Activated CD8-positive, alpha-beta T cell treated with anti-CD3 and anti-CD28 coated beads, Interleukin-2, amount 10 ng/mL, durations not matched to agents 7 days and 5 days (primary cell): ENCODE measurements at regions not wholly inside any gene's neighbourhood (a gene's known extent, or its start where the extent isn't known, plus 50 kb on each side); places are given as distances from the start of the nearest gene placed in this dataset.
"Not testable (repeated sequence)": the region's sequence is repeated elsewhere in the genome, so short reads cannot be mapped to it uniquely, and the experiment has no call there.

ENCODE experiments used
- ATAC-seq: fragments of 150-1000 bp; cut with Tn5 transposase; one replicate; pipeline ENCODE4 v1.10.0; 2021; ENCODE audit warnings: moderate library complexity
- CTCF ChIA-PET: fragments of 350-600 bp; sonication (Branson Sonifier 250); formaldehyde crosslinking; loops from one replicate; lab custom pipeline; 2021; ENCODE audit warnings: antibody characterized with exemption; lab: Charles Lee
- POLR2A ChIA-PET: fragments of 350-600 bp; sonication (Branson Sonifier 250); formaldehyde crosslinking; loops from one replicate; lab custom pipeline; 2021; ENCODE audit warnings: antibody characterized with exemption; lab: Charles Lee
- DNase-seq: peaks from one replicate; pipeline ENCODE4 v3.0.0-alpha.2; 2020
- H3K27ac Mint-ChIP-seq: one replicate; pipeline ENCODE4 v1.8.0; 2021; ENCODE audit warnings: mild to moderate bottlenecking, mixed read lengths
- H3K27me3 Mint-ChIP-seq: one replicate; pipeline ENCODE4 v1.8.0; 2021; ENCODE audit warnings: low read depth, mixed read lengths
- H3K36me3 Mint-ChIP-seq: one replicate; pipeline ENCODE4 v1.8.0; 2021; ENCODE audit warnings: low read depth, mixed read lengths
- H3K4me1 Mint-ChIP-seq: one replicate; pipeline ENCODE4 v1.8.0; 2021; ENCODE audit warnings: low read depth, mixed read lengths
- H3K4me3 Mint-ChIP-seq: one replicate; pipeline ENCODE4 v1.8.0; 2021; ENCODE audit warnings: mild to moderate bottlenecking, mixed read lengths
- H3K9me3 Mint-ChIP-seq: one replicate; pipeline ENCODE4 v1.8.0; 2022; ENCODE audit warnings: mixed read lengths; ENCODE audit not compliant: insufficient read depth

DNA sequence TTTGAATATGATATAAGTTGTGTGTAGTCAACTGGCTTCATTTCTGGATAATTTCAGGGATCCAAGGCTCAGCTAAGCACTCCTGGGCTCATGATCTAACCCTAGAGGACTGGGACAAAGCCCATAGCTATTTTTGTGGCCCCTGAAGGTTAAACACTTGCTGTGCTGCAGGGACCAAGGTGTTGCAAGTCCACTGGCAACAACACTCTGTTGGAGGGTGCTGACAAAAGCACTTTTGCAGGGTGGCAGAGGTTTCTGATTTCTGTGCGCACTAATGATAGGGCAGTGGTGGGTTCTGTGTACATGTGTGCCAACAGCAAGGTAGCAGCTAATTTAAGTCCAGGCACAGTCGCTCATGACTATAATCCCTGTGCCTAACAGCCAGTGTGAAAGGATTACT, 445.3 kb upstream of the SYNCRIP start:
- no peak for DNase-seq
- Mint-ChIP-seq H3K9me3 (peaks cover 17% of the 10 kb centered on the region), H3K36me3 (no peaks in the 10 kb centered on the region), H3K4me1 (no peaks in the 10 kb centered on the region), H3K27ac (no peak overlapping the region), H3K27me3 (no peaks in the 10 kb centered on the region), H3K4me3 (no peak overlapping the region)
- ChIA-PET CTCF (no interaction called here), POLR2A (no interaction called here)
- no peak for ATAC-seq

DNA sequence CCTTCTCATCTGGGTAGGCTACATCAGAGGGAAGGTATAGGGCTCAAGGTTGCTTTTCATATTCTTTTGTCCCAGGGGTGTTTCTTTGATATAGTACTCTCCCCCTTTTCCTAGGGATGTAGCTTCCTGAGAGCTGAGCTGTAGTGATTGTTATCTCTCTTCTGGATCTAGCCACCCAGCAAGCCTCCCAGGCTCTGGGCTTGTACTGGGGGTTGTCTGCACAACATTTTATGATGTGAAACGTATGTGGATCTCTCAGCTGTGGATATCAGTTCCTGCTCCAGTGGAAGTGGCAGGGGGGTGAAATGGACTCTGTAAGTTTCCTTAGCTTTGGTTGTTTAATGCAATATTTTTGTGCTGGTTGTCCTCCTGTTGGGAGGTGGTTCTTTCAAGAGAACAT, 437.3 kb upstream of the SYNCRIP start:
- no peaks in the 10 kb centered on the region for H3K4me1 Mint-ChIP-seq
- ChIA-PET CTCF (no interaction called here), POLR2A (no interaction called here)
- H3K36me3 Mint-ChIP-seq, result no peaks in the 10 kb centered on the region
- H3K27me3 Mint-ChIP-seq, result no peaks in the 10 kb centered on the region
- H3K9me3 Mint-ChIP-seq, result peaks cover 11% of the 10 kb centered on the region
- H3K27ac Mint-ChIP-seq, result no peak overlapping the region
- ATAC-seq, result no peak
- no peak overlapping the region for H3K4me3 Mint-ChIP-seq
- no peak for DNase-seq

DNA sequence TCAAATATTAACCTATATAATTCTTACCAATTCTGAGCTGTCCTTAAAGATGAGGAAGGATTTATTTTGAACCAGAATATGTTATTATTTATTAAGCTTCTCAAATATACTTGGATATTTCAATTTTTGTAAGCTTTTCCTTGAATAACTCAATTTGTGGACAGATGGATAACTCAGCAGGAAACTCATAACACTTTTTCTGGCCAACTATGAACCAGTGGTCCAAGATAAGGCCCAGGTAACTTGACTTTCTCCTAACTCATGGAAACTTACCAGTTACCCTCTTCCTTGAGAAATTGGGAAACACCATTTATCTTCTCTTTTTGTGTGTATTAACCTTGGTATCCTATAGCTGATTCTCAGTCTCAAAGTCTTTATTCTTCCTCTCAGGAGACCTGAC, 427.5 kb upstream of the SYNCRIP start:
- H3K4me1 Mint-ChIP-seq, result no peaks in the 10 kb centered on the region
- no peaks in the 10 kb centered on the region for H3K36me3 Mint-ChIP-seq
- ATAC-seq (no peak), DNase-seq (no peak)
- CTCF ChIA-PET, result no interaction called here
- POLR2A ChIA-PET, result no interaction called here
- H3K9me3 Mint-ChIP-seq, result peaks cover 8% of the 10 kb centered on the region
- no peak overlapping the region for H3K27ac Mint-ChIP-seq
- no peak overlapping the region for H3K4me3 Mint-ChIP-seq
- no peaks in the 10 kb centered on the region for H3K27me3 Mint-ChIP-seq

DNA sequence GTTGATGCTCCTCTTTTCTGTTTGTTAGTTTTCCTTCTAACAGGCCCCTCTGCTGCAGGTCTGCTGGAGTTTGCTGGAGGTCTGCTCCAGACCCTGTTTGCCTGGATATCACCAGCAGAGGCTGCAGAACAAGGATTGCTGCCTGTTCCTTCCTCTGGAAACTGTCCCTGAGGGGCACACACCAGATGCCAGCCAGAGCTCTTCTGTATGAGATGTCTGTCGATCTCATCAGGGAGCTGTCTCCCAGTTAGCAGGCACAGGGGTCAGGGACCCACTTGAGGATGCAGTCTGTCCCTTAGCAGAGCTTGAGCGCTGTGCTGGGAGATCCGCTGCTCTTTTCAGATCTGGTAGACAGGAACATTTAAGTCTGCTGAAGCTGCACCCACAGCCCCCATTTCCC, 422.3 kb upstream of the SYNCRIP start:
- H3K4me3 Mint-ChIP-seq, H3K27me3 Mint-ChIP-seq, H3K9me3 Mint-ChIP-seq, DNase-seq, CTCF ChIA-PET, ATAC-seq, H3K27ac Mint-ChIP-seq, H3K36me3 Mint-ChIP-seq, H3K4me1 Mint-ChIP-seq, POLR2A ChIA-PET: not testable (repeated sequence)

DNA sequence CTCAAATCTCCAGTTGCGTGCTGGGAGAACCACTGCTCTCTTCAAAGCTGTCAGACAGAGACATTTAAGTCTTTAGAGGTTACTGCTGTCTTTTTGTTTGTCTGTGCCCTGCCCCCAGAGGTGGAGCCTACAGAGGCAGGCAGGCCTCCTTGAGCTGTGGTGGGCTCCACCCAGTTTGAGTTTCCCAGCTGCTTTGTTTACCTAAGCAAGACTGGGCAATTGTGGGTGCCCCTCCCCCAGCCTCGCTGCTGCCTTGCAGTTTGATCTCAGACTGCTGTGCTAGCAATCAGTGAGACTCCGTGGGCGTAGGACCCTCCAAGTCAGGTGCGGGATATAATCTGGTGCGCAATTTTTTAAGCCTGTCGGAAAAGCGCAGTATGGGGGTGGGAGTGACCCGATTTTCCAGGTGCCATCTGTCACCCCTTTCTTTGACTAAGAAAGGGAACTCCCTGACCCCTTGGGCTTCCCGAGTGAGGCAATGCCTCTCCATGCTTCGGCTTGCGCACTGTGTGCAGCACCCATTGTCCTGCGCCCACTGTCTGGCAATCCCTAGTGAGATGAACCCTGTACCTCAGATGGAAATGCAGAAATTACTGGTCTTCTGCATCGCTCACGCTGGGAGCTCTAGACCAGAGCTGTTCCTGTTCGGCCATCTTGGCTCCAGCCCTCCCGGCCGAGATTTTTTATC, 414.8 kb upstream of the SYNCRIP start:
- DNase-seq, CTCF ChIA-PET, H3K4me3 Mint-ChIP-seq, H3K27ac Mint-ChIP-seq, H3K27me3 Mint-ChIP-seq, POLR2A ChIA-PET, H3K36me3 Mint-ChIP-seq, ATAC-seq, H3K4me1 Mint-ChIP-seq, H3K9me3 Mint-ChIP-seq: not testable (repeated sequence)

DNA sequence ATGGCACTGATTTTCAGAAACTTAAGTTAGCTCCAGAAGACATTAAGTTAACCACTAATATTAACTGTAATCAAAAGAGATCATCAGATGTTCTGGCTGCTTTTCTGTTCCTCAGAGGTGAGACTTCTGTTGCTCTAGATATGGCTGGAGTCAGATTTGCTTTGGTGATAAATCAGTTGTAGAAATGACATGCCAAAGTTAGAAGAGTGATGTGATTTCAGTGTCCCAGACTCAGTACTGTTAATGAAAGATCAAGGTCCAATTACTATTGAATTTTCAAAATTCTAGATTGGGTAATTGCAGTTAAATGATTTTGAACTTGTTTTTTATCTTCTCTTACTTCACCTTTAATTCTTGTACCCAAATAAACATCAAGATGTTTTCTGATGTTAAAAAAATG, 402.4 kb upstream of the SYNCRIP start:
- no peak for ATAC-seq
- ChIA-PET POLR2A (no interaction called here), CTCF (no interaction called here)
- Mint-ChIP-seq H3K4me3 (no peak overlapping the region), H3K9me3 (no peaks in the 10 kb centered on the region), H3K36me3 (no peaks in the 10 kb centered on the region), H3K27me3 (no peaks in the 10 kb centered on the region), H3K27ac (no peak overlapping the region), H3K4me1 (no peaks in the 10 kb centered on the region)
- DNase-seq, result no peak

DNA sequence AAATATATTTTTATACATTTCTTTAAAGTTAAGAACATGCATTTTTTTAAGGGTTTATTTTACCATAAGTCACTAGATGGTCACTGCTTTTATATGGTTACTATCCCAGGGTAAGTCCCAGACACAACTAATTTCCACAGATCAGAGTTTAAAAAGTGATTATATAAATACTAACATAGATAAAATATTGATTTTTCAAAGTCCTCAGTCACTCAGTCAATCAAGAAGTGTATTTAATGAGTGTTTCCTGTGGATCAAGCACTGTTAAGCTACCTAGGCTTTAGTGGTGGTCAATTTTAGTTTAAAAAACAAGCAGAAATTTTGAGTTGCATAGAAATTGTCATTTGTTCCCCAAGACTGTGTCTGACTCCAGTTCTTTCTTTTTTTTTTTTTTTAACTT, 399.5 kb upstream of the SYNCRIP start:
- ChIA-PET POLR2A (no interaction called here), CTCF (no interaction called here)
- no peaks in the 10 kb centered on the region for H3K27me3 Mint-ChIP-seq
- no peak overlapping the region for H3K4me3 Mint-ChIP-seq
- H3K4me1 Mint-ChIP-seq, result no peaks in the 10 kb centered on the region
- no peak overlapping the region for H3K27ac Mint-ChIP-seq
- no peak for DNase-seq
- no peaks in the 10 kb centered on the region for H3K9me3 Mint-ChIP-seq
- ATAC-seq, result no peak
- no peaks in the 10 kb centered on the region for H3K36me3 Mint-ChIP-seq

DNA sequence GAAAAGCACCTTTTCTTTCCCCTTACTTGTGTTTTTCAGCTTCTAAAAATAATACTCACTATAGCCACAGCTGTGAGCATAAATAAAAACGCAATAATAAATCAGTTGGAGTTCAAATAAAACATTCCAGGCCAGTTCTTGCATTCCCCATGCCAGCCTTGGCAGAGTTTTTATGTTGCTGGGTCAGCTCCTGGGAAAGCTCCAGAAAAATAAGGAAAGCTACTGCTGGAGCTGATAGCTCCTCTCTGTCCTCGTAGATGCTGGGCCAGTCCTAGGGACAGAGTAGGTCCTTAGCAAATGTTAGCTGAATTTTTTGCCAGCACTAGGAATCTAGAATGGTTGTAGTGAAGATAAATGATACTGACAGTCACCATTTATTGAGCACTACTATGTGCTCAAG, 389.0 kb upstream of the SYNCRIP start:
- DNase-seq, result no peak
- H3K27ac Mint-ChIP-seq, result no peak overlapping the region
- ATAC-seq, result no peak
- H3K36me3 Mint-ChIP-seq, result no peaks in the 10 kb centered on the region
- POLR2A ChIA-PET, result no interaction called here
- no peaks in the 10 kb centered on the region for H3K4me1 Mint-ChIP-seq
- no peaks in the 10 kb centered on the region for H3K27me3 Mint-ChIP-seq
- CTCF ChIA-PET, result no interaction called here
- H3K4me3 Mint-ChIP-seq, result no peak overlapping the region
- no peaks in the 10 kb centered on the region for H3K9me3 Mint-ChIP-seq

DNA sequence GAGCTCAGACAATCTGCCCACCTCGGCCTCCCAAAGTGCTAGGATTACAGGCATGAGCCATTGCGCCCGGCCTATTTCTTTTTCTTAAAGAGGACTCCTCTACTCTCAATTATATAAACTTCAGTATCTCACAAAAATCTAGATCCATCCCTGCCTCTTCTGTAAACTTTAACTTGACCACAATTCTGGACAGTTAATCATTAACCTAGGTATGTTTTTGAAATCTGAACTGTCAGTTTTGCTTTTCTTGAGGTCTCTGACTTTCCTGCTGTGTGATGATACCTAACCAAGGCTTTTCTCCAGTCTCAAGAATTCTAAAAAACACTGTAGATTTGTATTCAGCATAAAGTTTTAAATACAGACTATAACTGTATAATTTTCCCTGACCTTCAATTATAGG, 388.2 kb upstream of the SYNCRIP start:
- H3K4me3 Mint-ChIP-seq, result no peak overlapping the region
- DNase-seq, result no peak
- H3K4me1 Mint-ChIP-seq, result no peaks in the 10 kb centered on the region
- H3K9me3 Mint-ChIP-seq, result no peaks in the 10 kb centered on the region
- H3K27me3 Mint-ChIP-seq, result no peaks in the 10 kb centered on the region
- no peaks in the 10 kb centered on the region for H3K36me3 Mint-ChIP-seq
- no peak overlapping the region for H3K27ac Mint-ChIP-seq
- POLR2A ChIA-PET, result no interaction called here
- ATAC-seq, result no peak
- CTCF ChIA-PET, result no interaction called here

DNA sequence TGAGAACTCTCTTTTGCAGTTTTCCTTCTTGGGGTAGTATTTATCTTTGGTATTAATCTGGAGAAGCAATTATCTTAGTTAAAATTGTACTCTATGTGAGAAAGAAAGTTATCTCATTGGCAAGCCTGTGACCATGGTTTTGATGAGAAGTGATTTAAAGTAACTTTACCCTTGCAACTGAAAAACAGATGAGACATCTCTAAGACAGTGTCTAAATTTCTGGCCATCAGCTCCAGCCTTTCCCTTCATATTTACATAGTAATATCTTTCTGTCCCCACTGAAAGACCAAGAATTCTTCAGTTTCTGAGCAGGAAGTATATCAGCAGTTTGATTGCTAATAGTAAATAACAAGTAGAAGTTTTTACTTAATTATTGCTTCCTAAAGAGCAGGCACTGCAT, 386.1 kb upstream of the SYNCRIP start:
- Mint-ChIP-seq H3K4me1 (no peaks in the 10 kb centered on the region), H3K9me3 (no peaks in the 10 kb centered on the region), H3K27ac (no peak overlapping the region), H3K27me3 (no peaks in the 10 kb centered on the region), H3K4me3 (no peak overlapping the region), H3K36me3 (no peaks in the 10 kb centered on the region)
- ChIA-PET POLR2A (no interaction called here), CTCF (no interaction called here)
- DNase-seq (no peak), ATAC-seq (no peak)

DNA sequence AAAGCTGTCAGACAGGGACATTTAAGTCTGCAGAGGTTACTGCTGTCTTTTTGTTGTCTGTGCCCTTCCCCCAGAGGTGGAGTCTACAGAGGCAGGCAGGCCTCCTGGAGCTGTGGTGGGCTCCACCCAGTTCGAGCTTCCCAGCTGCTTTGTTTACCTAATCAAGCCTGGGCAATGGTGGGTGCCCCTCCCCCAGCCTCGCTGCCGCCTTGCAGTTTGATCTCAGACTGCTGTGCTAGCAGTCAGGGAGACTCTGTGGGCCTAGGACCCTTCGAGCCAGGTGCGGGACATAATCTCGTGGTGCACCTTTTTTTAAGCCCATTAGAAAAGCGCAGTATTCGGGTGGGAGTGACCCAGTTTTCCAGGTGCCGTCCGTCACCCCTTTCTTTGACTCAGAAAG, 384.2 kb upstream of the SYNCRIP start:
- H3K9me3 Mint-ChIP-seq, H3K27ac Mint-ChIP-seq, H3K27me3 Mint-ChIP-seq, DNase-seq, H3K36me3 Mint-ChIP-seq, H3K4me1 Mint-ChIP-seq, ATAC-seq, CTCF ChIA-PET, POLR2A ChIA-PET, H3K4me3 Mint-ChIP-seq: not testable (repeated sequence)

DNA sequence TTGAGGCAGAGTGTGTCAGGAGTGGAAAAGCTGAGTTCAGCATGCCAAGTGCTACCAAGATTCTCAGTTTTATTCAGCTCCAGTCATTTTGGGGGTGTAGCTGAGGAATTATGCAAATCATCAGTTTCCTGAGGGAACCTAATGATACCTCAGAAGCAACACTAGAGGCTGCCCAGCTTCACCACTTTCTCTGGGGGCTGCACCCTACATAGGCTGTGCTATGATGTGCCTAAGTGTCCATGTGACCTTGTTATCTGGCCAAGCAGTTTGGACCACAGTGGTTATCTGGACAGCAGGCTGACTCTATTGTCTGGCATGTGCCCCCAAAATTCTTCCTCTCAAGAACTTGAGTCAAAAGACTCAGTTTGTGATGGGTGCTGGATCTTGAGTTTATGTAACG, 374.6 kb upstream of the SYNCRIP start:
- H3K27ac Mint-ChIP-seq, result no peak overlapping the region
- CTCF ChIA-PET, result no interaction called here

DNA sequence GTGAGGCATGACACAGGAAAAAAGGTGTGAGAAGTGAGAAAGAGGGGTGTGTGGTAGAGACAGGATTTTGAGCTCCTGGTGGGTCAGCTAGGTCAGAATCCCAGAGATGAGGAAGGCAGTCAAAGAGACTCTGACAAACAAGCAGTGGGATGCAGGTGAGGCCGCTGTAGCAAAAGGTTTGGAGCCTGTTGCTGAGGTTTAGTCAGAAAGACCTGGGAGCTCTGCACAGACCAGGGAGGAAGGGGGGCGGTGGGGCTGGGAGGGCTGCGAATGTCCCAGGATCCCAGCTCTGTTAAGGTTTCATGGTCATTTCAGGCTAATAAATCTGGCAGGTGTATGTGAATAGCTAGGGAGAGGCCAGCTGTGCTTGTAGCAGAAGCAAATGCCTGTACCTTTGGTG, 373.9 kb upstream of the SYNCRIP start:
- H3K27ac Mint-ChIP-seq, result no peak overlapping the region
- H3K27me3 Mint-ChIP-seq, result no peaks in the 10 kb centered on the region
- ATAC-seq, result no peak
- H3K4me1 Mint-ChIP-seq, result no peaks in the 10 kb centered on the region
- H3K9me3 Mint-ChIP-seq, result no peaks in the 10 kb centered on the region
- H3K4me3 Mint-ChIP-seq, result no peak overlapping the region
- H3K36me3 Mint-ChIP-seq, result no peaks in the 10 kb centered on the region
- ChIA-PET CTCF (no interaction called here), POLR2A (no interaction called here)
- DNase-seq, result no peak

More for the DNA sequence above, 374.6 kb upstream of the SYNCRIP start:
- DNase-seq (no peak), ATAC-seq (no peak)
- no peaks in the 10 kb centered on the region for H3K36me3 Mint-ChIP-seq
- H3K4me1 Mint-ChIP-seq, result no peaks in the 10 kb centered on the region
- no peak overlapping the region for H3K4me3 Mint-ChIP-seq
- H3K27me3 Mint-ChIP-seq, result no peaks in the 10 kb centered on the region
- no peaks in the 10 kb centered on the region for H3K9me3 Mint-ChIP-seq
- POLR2A ChIA-PET, result no interaction called here
